HG03064 (cell line): ENCODE measurements at regions not wholly inside any gene's neighbourhood (a gene's known extent, or its start where the extent isn't known, plus 50 kb on each side); places are given as distances from the start of the nearest gene placed in this dataset.
"Not testable (repeated sequence)": the region's sequence is repeated elsewhere in the genome, so short reads cannot be mapped to it uniquely, and the experiment has no call there.

Experiments used
- ATAC-seq: cut with Tn5 transposase; IDR thresholded peaks from one replicate; pipeline ENCODE4 v1.9.1; 2021; ENCODE audit warnings: low read depth; ENCODE audit not compliant: unreplicated experiment

- no peak for ATAC-seq
Observed at GRCh38 chr1:185409763-185410528, 92.9 kb upstream of the IVNS1ABP start.

DNA sequence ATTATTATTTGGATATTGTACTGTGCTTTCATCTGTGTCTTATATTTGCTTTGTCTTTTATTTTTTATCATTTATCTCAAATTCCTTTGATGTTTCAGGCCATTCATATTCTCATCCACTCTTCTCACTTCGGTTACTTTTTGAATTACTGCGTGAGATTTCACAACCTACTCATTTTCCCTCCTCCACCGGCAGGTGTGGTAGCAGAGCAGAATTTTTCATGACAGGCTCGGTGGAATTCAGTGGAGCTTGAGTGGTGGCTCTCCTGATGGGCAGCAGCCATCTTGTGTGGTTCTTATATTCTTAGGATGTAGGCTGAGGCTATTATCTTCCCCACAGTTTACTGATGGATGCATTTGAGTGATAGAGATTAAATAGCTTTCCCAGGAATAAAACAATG lies 92.3 kb upstream of the IVNS1ABP start:
- ATAC-seq = no peak

DNA sequence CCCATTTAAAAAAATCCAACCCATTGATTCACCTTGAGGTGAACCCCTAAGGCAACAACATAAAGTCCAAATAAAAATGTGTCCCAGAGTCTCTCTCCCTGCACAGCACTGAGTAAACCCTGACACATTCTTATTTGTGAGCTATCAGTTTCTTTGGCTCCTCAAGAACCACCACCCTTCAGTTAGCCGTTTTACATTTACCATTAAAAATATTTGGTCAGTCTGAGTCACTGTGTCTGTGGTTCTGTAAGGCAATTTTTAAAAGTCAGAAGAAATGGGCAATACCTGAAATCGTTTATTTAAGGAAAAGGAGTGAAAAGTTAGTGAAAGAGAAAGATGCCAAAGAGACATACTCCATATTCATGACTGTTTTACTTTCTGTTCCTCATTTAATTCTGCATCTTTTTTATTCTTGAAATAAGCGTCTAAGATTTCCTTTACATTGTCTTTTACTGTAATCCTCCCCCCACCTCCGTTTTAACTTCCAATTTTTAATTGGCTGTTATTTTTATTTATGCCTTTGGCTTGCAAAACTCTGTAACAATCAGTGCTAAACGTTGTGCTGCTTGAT lies 91.7 kb upstream of the IVNS1ABP start:
- ATAC-seq = no peak

GRCh38 chr1:185406691-185407009 lies 89.6 kb upstream of the IVNS1ABP start:
- no peak for ATAC-seq

DNA sequence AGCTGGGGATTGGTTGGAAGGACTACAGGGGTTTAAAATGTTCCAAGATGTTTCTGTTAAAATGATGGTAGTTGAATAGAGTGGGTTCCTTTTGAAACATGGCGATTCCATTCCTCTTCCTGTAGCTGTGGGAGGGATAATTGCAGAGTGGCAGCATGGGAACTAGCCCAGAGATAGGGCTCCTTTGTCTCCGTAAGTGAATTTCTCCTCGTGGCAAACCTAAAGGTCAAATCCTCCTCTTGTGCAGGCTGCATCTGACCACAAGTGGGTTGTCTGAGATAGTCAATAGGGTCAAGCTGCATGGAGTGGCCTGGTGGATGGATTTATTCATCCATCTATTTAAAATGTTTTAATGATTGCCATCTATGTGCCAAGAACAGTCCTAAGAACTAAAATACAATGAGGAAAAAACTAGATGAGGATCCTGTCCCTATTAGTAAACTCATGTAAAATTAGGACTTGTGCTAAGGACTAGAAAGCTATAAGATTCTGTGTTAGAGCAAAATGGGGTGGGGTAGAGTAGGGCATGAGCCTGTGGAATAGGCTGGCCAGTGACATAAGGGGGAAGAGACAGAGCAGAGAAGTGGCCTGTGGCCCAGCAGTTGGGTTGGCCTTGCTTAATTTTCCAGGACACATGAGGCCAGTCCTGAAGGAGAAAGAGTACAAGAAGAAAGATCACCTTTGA lies 89.1 kb upstream of the IVNS1ABP start:
- ATAC-seq = no peak

DNA sequence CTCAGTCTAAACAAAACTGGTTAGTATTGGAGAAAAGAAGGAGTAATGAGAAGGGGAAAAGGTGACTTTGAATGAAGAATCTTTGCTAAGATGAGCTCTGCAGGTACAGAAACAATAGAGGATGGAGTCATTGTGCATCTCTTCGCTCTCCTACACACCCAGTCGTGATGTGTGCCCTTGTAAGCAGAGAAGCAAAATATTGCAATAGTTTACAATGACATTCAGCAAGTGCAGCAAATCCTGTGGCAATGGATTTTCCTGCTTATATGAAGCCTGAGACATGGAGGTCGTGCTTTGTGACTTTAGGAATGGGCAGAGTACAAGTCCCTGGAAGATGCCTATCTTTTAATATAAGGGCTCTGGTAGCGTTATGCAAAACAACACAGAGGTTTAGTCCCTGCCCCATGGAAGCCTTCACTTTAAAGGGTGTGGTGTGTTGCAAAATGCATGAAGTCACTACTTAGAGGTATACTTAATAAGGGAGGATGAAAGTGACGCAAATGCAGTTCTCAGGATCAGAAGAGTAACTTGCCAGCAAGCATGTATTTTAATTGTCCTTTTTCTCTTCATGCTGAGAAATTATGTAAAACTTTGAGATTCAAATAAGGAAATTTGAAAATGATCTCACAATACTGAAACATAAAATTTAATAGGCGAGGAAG lies 88.0 kb upstream of the IVNS1ABP start:
- ATAC-seq = no peak

- ATAC-seq = no peak
Observed at GRCh38 chr1:185404291-185404690, 87.2 kb upstream of the IVNS1ABP start.

- ATAC-seq = no peak
Observed at GRCh38 chr1:185402930-185403329, 85.9 kb upstream of the IVNS1ABP start.

DNA sequence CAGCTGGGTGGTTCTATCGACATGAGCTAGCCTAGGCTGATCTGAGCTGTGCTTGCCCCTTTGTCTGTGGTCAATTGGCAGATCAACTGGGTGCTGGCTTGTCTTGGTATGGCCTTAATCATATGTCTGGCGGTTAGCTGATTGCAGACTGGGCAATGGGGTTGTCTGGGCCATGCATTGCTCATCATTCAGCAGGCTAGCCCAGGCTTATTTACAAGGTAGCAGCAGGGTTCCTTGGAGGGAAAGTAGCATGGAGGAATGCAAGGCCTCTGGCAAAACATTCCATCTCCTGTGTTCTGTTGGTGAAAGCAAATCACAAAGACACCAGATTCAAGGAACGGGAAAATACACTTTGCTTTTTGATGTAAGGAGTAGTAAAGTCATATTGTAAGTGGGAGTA lies 84.0 kb upstream of the IVNS1ABP start:
- ATAC-seq = no peak

DNA sequence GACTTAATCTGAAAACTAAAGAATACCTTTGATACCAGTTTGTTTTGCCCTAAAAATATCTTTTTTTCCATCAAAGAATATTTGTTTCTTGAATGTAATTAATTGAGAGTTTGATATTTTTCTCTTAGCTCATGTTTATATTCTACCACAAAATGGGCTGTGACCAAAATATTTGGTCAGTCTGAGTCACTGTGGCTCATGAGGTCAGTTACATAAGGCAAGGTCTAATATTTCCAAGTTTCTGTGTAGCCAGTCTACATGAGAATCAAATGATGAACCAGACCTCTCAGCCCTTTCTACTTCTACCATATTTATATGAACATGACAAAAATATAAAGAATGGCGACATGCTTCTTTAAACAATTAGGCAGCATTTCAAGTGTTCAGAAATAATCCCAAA lies 83.0 kb upstream of the IVNS1ABP start:
- no peak for ATAC-seq

DNA sequence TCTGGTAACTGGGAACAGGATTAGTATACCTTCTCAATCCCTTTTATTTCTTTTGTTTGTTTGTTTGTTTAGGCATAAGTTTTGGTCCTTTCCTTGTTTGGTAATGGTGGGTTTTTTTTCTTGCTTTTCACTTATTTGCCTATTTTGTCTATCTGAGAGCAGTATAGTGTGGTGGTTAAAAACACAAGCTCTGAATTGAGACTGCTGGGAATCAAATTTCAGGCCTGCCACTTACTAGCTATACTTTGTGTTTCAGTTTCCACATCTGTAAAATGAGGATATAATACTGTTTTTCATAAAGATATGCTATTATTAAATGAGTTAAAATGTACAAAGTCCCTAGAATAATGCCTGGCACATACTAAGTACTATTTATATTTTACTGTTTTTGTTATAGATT lies 81.6 kb upstream of the IVNS1ABP start:
- ATAC-seq = no peak

GRCh38 chr1:185398022-185398421 lies 81.0 kb upstream of the IVNS1ABP start:
- ATAC-seq = no peak

GRCh38 chr1:185397183-185397582 lies 80.1 kb upstream of the IVNS1ABP start:
- ATAC-seq = no peak

- no peak for ATAC-seq
Observed at GRCh38 chr1:185396126-185396525, 79.1 kb upstream of the IVNS1ABP start.

DNA sequence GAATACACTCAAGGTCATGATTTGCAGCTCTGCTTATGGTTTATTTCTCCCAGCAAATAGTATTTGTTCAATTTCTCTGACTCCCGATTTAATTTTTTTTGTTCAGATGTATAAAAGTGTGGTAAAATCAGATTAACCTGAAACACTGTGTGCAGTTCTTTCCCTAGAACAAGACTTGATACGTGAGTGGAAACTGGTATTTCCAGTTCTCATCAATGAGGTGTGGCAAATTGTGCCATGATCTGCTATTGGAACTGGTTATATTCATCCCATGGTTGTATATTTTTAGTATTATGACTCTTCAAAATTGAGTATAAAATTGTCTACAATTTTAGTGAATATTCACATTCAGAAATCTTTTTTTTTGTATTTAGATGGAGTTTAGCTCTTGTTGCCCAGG lies 76.8 kb upstream of the IVNS1ABP start:
- no peak for ATAC-seq

- ATAC-seq = no peak
Observed at GRCh38 chr1:185393205-185393604, 76.2 kb upstream of the IVNS1ABP start.

DNA sequence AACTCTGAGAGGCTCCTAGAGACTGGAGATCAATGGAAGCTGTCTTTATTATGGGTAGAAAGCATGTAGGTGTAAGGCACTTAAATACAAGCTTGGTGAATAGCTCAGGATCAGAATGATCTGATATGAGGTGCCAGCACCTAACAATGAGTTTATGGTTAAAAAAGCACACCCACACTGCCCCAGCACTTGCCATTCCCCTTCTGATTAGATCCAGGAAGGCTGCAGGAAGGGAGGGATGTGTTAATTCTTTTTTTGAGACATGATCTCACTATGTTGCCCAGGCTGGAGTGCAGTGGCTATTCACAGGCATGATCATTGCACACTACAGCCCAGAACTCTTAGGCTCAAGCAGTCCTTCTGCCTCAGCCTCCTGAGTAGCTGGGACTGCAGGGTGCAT lies 71.8 kb upstream of the IVNS1ABP start:
- no peak for ATAC-seq

- no peak for ATAC-seq
Observed at GRCh38 chr1:185388346-185388745, 71.3 kb upstream of the IVNS1ABP start.

- no peak for ATAC-seq
Observed at GRCh38 chr1:185385991-185386390, 68.9 kb upstream of the IVNS1ABP start.

DNA sequence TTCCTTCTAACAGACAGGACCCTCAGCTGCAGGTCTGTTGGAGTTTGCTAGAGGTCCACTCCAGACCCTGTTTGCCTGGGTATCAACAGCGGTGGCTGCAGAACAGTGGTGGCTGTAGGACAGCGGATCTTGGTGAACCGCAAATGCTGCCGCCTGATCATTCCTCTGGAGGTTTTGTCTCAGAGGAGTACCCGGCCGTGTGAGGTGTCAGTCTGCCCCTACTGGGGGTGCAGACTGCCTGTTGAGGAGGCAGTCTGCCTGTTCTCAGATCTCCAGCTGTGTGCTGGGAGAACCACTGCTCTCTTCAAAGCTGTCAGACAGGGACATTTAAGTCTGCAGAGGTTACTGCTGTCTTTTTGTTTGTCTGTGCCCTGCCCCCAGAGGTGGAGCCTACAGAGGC lies 66.8 kb upstream of the IVNS1ABP start:
- not testable (repeated sequence) for ATAC-seq

DNA sequence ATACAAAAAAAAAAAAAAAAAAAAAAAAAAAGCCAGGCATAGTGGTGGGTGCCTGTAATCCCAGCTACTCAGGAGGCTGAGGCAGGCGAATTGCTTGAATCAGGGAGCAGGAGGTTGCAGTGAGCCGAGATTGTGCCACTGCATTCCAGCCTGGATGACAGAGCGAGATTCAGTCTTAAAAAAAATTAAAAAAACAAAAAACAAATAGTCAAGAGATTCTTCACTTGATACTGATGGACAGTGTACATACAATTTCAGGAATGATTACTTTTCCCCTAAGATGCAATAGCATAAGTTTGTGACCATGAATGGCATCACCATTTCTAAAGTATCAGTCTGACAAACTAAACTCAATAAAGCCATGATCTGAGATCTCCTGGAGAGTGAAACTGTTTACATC lies 60.8 kb upstream of the IVNS1ABP start:
- no peak for ATAC-seq
